SK-N-SH (cell line): ENCODE measurements at regions not wholly inside any gene's neighbourhood (a gene's known extent, or its start where the extent isn't known, plus 50 kb on each side); places are given as distances from the start of the nearest gene placed in this dataset.

Experiments
- CTCF ChIA-PET: fragments of 300-600, 350-600 bp; formaldehyde crosslinking; extraction: SDS; loops from one replicate; lab custom pipeline; 2021; lab: Yijun Ruan, JAX
- POLR2A ChIA-PET: fragments of 350-600 bp; sonication (Branson Sonifier 250); formaldehyde crosslinking; extraction: SDS; loops from one replicate; lab custom pipeline; 2020; ENCODE audit warnings: antibody characterized with exemption, inconsistent platforms; lab: Yijun Ruan, JAX
- DNase-seq: peaks from one replicate; pipeline ENCODE4 v3.0.0; 2012
- H2AFZ ChIP-seq: fragments of 200-600 bp; sonication (generic); 2 replicates; pipeline ENCODE4 v1.8.1; 2016; ENCODE audit warnings: antibody characterized with exemption, mild to moderate bottlenecking, low read depth
- H3F3A ChIP-seq: fragments of 200-600 bp; sonication (generic); replicated peaks from 2 replicates; pipeline ENCODE3; 2016; ENCODE audit warnings: antibody characterized with exemption, mild to moderate bottlenecking; ENCODE audit not compliant: insufficient read depth
- H3K27ac ChIP-seq, 2 experiments: fragments of 200-500 bp in 1 of 2; fragments of 200-600 bp in 1 of 2; sonication (Bioruptor generic) in 1 of 2; sonication (generic), shearing (Covaris generic) in 1 of 2; 2 replicates each; pipeline versions ENCODE4 v1.5.1 to v1.6.1; 2014 to 2016; ENCODE audit warnings: low read depth in 2 of 2, inconsistent platforms in 1 of 2, low read length in 1 of 2, mild to moderate bottlenecking in 1 of 2, mixed read lengths in 1 of 2
- H3K27me3 ChIP-seq: fragments of 200-600 bp; sonication (generic), shearing (Covaris generic); 2 replicates; pipeline ENCODE4 v1.6.1; 2016; ENCODE audit warnings: mixed run types; ENCODE audit not compliant: insufficient read depth
- H3K36me3 ChIP-seq, 2 experiments: fragments of 200-500 bp in 1 of 2; fragments of 200-600 bp in 1 of 2; sonication (Bioruptor generic) in 1 of 2; sonication (generic) in 1 of 2; replicated peaks in 1 of 2; 2 replicates each; pipeline versions ENCODE3 to v1.5.1; 2014 to 2016; ENCODE audit warnings: low read length in 1 of 2, mild to moderate bottlenecking in 1 of 2; ENCODE audit not compliant: insufficient read depth in 2 of 2, control insufficient read depth in 1 of 2
- H3K4me1 ChIP-seq, 2 experiments: fragments of 200-500 bp in 1 of 2; fragments of 200-600 bp in 1 of 2; sonication (Bioruptor generic) in 1 of 2; sonication (generic), shearing (Covaris generic) in 1 of 2; 2 replicates each; pipeline versions ENCODE4 v1.5.1 to v1.6.1; 2014 to 2016; ENCODE audit warnings: low read depth in 1 of 2, low read length in 1 of 2, mixed run types in 1 of 2; ENCODE audit not compliant: insufficient read depth in 2 of 2, control insufficient read depth in 1 of 2
- H3K4me2 ChIP-seq: fragments of 200-600 bp; sonication (generic), shearing (Covaris generic); 2 replicates; pipeline ENCODE4 v1.6.1; 2017; ENCODE audit warnings: mixed run types
- H3K4me3 ChIP-seq, 2 experiments: fragments of 200-500 bp in 1 of 2; fragments of 200-600 bp in 1 of 2; sonication (Bioruptor generic) in 1 of 2; sonication (generic), shearing (Covaris generic) in 1 of 2; 2 replicates each; pipeline versions ENCODE4 v1.5.1 to v1.8.1; 2014 to 2016; ENCODE audit warnings: low read depth in 2 of 2, inconsistent platforms in 1 of 2, low read length in 1 of 2, mild to moderate bottlenecking in 1 of 2, mixed read lengths in 1 of 2, moderate library complexity in 1 of 2
- H3K79me2 ChIP-seq: fragments of 200-600 bp; sonication (generic); 2 replicates; pipeline ENCODE4 v1.8.1; 2017; ENCODE audit warnings: mild to moderate bottlenecking; ENCODE audit not compliant: insufficient read depth
- H3K9ac ChIP-seq: fragments of 200-600 bp; sonication (generic); 2 replicates; pipeline ENCODE4 v1.6.1; 2017; ENCODE audit warnings: mixed run types
- H3K9me2 ChIP-seq: fragments of 200-600 bp; sonication (generic); 2 replicates; pipeline ENCODE4 v1.6.1; 2017; ENCODE audit warnings: mixed run types
- H3K9me3 ChIP-seq: fragments of 200-600 bp; sonication (generic); 2 replicates; pipeline ENCODE4 v1.6.1; 2017; ENCODE audit warnings: mixed run types, mild to moderate bottlenecking, moderate library complexity
- H4K20me1 ChIP-seq: fragments of 200-600 bp; sonication (generic); 2 replicates; pipeline ENCODE4 v1.6.1; 2017; ENCODE audit warnings: mild to moderate bottlenecking, mixed run types; ENCODE audit not compliant: insufficient read depth
- CHD2 ChIP-seq: fragments of 150-350 bp; IDR thresholded peaks from 2 replicates; pipeline ENCODE4 v1.6.1; 2018; ENCODE audit warnings: low read length; ENCODE audit not compliant: partially characterized antibody
- ELF1 ChIP-seq: IDR thresholded peaks from 2 replicates; pipeline ENCODE4 v1.4.0; 2012
- EZH2phosphoT487 ChIP-seq: fragments of 200-600 bp; sonication (generic); IDR thresholded peaks from 2 replicates; pipeline ENCODE4 v1.6.1; 2017; ENCODE audit warnings: low read depth, mixed run types, mild to moderate bottlenecking, antibody characterized with exemption, moderate library complexity, borderline replicate concordance
- FOSL2 ChIP-seq: IDR thresholded peaks from 2 replicates; pipeline ENCODE4 v1.4.0; 2012; ENCODE audit warnings: low read depth, mild to moderate bottlenecking, moderate library complexity, borderline replicate concordance
- FOXJ3 ChIP-seq: sonication (generic); formaldehyde crosslinking; IDR thresholded peaks from 2 replicates; pipeline ENCODE4 v1.5.1; 2020; ENCODE audit warnings: mild to moderate bottlenecking, missing genetic modification reagents
- GATA2 ChIP-seq: sonication (generic); formaldehyde crosslinking; IDR thresholded peaks from 2 replicates; pipeline ENCODE4 v1.5.0; 2020; ENCODE audit warnings: mild to moderate bottlenecking, missing genetic modification reagents
- IRF3 ChIP-seq: fragments of 150-350 bp; IDR thresholded peaks from 2 replicates; pipeline ENCODE4 v1.6.1; 2016; ENCODE audit warnings: mild to moderate bottlenecking, low read depth, low read length
- JUND ChIP-seq: IDR thresholded peaks from 2 replicates; pipeline ENCODE4 v1.4.0; 2012
- POLR2AphosphoS5 ChIP-seq: IDR thresholded peaks from 2 replicates; pipeline ENCODE4 v1.6.1; 2012; ENCODE audit warnings: low read depth, low read length
- RFX5 ChIP-seq: IDR thresholded peaks from 2 replicates; pipeline ENCODE4 v1.6.1; 2012; ENCODE audit warnings: mild to moderate bottlenecking, improper control_type of control experiment, low read length
- SIN3A ChIP-seq: IDR thresholded peaks from 2 replicates; pipeline ENCODE4 v1.6.1; 2012; ENCODE audit warnings: low read depth, mild to moderate bottlenecking, low read length, moderate library complexity, borderline replicate concordance
- USF2 ChIP-seq: fragments of 150-350 bp; IDR thresholded peaks from 2 replicates; pipeline ENCODE4 v1.6.1; 2017; ENCODE audit warnings: antibody characterized with exemption, low read length, low read depth, borderline replicate concordance
- WGBS: methylation state at CpG from one replicate; pipeline ENCODE4 v1.1.6; 2017; ENCODE audit warnings: low lambda C conversion rate; 5-methylcytosine and 5-hydroxymethylcytosine counted together

GRCh38 chr12:19045426-19045825 lies 84.1 kb upstream of the PLEKHA5 start:
- Histone ChIP-seq H3K79me2 (no peaks in the 10 kb centered on the region), H3K9ac (no peak overlapping the region), H3K4me3 (no peak overlapping the region), H3F3A (no peaks in the 10 kb centered on the region), H3K4me2 (no peak overlapping the region), H3K9me3 (no peaks in the 10 kb centered on the region), H3K4me1 (no peaks in the 10 kb centered on the region), H4K20me1 (no peaks in the 10 kb centered on the region), H3K27ac (no peak overlapping the region), H3K9me2 (no peaks in the 10 kb centered on the region), H2AFZ (no peak overlapping the region), H3K27me3 (no peaks in the 10 kb centered on the region), H3K36me3 (no peaks in the 10 kb centered on the region)
- no peak for DNase-seq
- ChIA-PET CTCF (no interaction called here), POLR2A (no interaction called here)
- WGBS: 56% methylated on average over 2 of the region's 2 CpGs
- TF ChIP-seq CHD2 (no peak), USF2 (no peak), SIN3A (no peak), POLR2AphosphoS5 (no peak), ELF1 (no peak)

DNA sequence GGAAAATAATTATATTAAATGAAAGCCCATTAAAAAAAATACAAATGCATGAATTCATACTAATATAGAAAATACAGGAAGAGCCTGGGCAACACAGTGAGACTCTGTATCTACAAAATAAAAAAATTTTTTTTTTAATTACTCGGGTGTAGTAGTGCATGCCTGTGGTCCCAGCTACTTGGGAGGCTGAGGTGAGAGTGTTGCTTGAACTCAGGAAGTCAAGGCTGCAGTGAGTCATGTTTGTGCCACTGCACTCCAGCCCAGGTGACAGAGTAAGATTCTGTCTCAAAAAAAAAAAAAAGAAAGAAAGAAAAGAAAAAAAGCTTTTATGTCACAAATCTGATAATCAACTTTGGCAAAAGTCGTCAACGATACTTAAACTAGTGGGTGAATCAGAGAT lies 80.6 kb upstream of the PLEKHA5 start:
- no peaks in the 10 kb centered on the region for H3K36me3 ChIP-seq
- no peak overlapping the region for H3K27ac ChIP-seq
- H3K27me3 ChIP-seq: no peaks in the 10 kb centered on the region
- no peaks in the 10 kb centered on the region for H3F3A ChIP-seq
- H4K20me1 ChIP-seq: no peaks in the 10 kb centered on the region
- WGBS: 79% methylated on average over 3 of the region's 3 CpGs
- TF ChIP-seq CHD2 (no peak), EZH2phosphoT487 (no peak), JUND (no peak), FOSL2 (no peak), GATA2 (CRISPR knock-in tag) (no peak), RFX5 (no peak), ELF1 (no peak), IRF3 (no peak), FOXJ3 (CRISPR knock-in tag) (no peak)
- H3K79me2 ChIP-seq: no peaks in the 10 kb centered on the region
- no peak overlapping the region for H2AFZ ChIP-seq
- H3K4me1 ChIP-seq: no peaks in the 10 kb centered on the region
- H3K9me2 ChIP-seq: no peaks in the 10 kb centered on the region
- no peaks in the 10 kb centered on the region for H3K9me3 ChIP-seq
- no peak overlapping the region for H3K4me3 ChIP-seq
- H3K9ac ChIP-seq: no peak overlapping the region
- ChIA-PET CTCF (interaction anchor here (1.0 kb wide), 1 partner anchor 10 kb away, joined by 3 read pairs; no protein-coding TSS in a partner anchor), POLR2A (no interaction called here)
- H3K4me2 ChIP-seq: no peak overlapping the region
- DNase-seq: no peak
